HG02981 (cell line): ENCODE measurements at regions not wholly inside any gene's neighbourhood (a gene's known extent, or its start where the extent isn't known, plus 50 kb on each side); places are given as distances from the start of the nearest gene placed in this dataset.

Source experiments
- ATAC-seq: cut with Tn5 transposase; IDR thresholded peaks from one replicate; pipeline ENCODE4 v1.9.1; 2021; ENCODE audit warnings: mild to moderate bottlenecking, moderate library complexity; ENCODE audit not compliant: unreplicated experiment

DNA sequence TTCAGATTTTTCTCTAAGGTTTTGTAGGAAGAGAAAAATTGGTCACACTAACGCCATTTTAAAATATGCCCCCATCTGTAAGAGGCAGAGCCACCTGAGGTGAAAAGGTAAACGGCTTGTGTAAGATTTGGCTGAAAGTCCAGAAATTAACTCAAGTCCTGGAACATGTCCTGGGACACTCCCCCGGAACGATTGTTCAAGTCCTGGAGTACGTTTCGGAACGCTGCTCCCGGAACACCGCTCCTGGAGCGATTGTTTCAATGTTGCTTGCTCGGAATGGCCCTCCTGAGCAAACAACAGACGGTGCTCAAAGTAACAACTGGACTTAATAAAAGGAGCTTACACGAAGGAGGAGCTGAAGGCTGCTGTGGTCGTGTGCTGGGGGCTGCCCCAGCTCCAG, 796.5 kb upstream of the SLIT2 start:
- no peak for ATAC-seq

DNA sequence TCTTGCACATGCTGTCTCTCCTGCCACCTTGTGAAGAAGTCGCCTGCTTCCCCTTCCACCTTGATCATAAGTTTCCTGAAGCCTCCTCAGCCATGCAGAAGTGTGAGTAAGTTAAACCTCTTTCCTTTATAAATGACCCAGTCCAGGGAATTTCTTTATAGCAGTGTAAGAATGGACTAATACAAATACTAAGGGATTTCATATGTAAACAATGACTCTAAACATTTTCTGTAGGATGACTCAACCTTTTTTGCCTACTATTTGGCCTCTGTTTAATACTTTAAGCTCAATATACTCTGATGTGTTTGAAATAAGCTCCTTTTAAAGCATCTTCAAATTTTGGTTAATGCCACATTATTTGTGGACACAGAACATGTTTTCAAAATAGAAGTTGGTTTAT, 813.5 kb upstream of the SLIT2 start:
- no peak for ATAC-seq

DNA sequence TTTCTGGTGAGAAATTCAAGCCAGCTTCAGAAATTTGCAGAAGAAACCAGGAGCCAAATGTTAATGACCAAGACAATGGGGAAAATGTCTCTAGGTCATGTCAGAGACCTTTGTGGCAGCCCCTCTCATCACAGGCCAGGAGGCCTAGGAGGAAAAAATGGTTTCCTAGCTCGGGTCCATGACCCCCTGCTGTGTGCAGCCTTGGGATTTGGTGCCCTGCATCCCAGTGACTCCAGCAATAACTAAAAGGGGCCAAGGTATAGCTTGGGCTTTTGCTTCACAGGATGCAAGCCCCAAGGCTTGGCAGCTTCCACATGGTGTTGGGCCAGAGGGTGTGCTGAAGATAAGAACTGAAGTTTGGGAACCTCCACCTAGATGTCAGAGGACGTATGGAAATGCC, 814.7 kb upstream of the SLIT2 start:
- no peak for ATAC-seq

DNA sequence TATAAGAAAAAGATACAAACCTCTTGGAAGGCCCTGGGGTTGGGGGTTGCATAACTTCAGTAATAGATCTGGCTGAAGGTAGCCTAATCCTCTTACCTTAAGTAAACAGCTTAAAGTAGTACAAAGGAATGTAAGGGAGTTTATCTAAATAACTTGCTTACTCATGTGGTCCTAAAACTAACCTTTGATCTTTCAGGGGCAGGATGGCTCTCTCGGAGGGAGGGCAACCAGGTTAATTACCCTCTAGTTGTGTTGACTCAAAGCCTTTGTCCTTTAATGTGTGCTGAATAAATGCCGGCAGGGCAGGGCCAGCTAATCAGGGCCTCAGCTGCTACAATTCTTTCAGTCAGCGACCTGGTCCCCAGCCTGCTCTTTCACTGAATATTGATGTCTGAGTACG, 822.0 kb upstream of the SLIT2 start:
- ATAC-seq: no peak

DNA sequence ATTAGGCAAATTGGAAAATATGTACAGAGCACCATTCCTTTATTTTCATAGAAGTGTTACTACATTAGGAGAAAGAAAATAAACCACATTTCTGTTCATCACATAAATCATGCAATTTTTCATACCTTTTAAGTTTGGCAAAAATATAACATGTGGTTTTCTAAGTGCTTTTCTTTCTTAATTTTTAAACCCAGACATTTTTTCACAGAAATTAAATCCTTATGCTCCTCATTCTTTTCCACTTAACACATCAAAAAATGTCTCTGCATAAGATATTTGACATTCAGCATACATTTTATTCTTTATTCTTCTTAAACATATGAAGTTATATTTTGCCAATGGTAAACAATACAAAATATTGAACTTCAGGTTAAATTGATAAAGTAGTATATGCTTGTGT, 826.6 kb upstream of the SLIT2 start:
- no peak for ATAC-seq

DNA sequence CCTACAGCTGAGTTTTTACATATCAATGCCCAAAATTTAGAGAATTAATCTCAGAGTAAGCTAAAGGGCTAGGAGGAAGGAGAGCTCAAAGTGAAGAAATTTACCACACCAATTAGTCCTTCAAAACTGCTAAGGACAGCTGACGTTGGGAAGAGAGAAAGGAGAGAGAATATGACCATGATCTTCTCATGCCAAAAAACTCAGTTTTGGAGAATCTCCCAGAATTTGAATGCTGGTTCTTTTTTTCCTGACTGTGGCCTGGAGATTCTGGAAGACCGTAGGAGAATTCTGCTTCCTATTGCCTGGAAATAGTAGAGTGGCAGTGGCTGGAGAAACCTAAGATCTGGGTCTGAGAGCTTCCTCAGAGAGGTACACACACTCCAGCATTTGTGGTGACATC, 834.4 kb upstream of the SLIT2 start:
- ATAC-seq: no peak

DNA sequence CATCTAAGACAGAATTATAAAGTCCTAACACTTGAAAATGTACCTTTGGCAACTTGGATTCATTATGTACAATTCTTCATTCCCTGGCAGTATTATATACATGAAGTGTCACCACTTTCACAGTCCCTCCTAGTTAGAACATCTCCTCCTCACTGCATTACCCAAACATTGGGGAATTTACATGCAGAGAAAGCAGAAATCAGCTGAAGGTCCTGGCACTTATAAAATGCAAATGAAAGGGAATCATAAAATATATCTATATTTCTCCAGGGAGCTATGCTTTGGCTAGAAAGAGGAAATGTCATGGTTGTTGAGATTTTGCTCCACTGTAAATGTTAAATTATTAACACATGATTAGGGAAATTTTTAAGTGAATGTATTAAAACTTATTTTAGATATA, 835.6 kb upstream of the SLIT2 start:
- ATAC-seq: no peak

DNA sequence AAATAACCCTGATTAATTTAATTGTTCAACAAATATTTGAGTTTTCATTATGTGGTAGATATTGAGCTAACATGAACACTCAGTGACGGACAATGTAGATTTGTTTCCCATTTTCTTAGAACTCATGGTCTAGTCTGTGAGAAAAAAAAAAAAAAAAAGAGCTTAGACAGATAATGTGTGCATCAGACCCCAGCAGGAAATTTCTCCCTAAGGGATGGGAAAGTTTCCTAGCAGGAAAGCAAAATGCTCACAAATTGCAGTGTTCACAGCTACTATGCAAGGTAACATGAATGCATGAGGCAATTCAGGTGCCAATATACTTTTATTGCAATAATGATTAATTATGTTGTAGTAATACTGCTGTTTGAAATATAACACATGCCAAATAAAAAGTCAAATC, 843.2 kb upstream of the SLIT2 start:
- ATAC-seq: no peak

DNA sequence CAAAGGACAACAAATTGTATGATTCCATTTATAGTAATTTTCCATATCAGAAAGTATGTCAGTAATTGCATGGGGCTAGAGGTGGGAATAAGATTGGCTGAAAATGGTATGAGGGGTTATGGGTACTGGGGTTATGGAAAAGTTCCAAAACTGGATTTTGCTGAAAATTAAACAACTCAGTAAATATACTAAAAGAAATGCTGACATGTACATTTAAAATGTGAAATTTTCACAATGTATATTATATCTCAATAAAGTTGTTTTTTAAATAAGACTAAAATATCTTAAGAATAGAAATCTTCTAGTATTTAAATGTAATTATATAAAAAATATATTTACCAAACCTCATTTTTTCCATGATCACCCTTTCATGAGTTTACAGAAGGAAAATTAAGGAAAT, 844.9 kb upstream of the SLIT2 start:
- ATAC-seq: no peak

DNA sequence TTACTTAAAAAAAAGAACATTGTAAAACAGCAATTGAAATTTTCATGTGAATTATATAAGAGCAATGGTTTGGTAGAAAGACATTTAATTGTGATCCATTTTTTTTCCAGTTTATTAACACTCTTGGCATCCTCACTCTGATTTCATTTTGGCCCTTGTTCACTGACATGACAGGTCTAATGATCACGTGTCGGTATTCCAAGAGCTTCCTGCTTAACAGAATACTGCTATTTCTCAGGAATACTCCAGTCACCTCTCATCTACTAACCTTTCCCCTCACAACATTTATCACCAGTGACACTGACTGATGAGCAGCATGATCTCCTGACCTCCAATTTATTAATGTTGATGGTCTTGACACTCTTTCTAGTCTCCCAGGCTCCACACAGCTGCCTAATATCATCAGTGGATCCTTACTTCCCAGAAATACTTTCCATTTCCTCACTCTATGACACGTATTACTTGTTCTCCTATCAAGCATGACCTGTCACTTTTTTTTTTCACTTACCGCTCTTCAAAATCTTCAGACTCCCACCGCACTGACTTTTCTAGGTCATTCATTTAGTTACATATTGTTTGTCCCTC, 847.8 kb upstream of the SLIT2 start:
- ATAC-seq: no peak

DNA sequence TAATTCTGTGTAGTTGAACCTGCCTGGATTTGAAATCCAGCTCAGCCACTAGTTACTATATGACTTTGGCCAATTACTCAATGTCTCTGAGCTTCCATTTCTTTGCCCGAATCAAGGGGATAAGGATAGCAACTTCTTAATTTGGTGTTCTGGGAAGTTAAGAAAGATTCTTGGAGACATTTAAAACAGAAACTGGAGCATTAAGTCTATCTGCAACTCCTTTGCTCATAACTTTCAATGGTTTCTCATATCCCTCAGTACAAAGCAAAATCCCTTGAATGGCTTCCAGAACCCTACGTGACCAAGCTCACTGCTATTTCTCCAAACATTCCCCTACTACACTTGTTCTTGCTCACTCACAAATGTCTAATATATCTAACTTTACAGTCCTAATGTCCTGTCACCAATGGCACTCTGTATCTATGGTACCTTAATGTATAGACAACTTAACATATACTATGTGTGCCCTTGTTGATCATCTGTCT, 849.1 kb upstream of the SLIT2 start:
- ATAC-seq: no peak

DNA sequence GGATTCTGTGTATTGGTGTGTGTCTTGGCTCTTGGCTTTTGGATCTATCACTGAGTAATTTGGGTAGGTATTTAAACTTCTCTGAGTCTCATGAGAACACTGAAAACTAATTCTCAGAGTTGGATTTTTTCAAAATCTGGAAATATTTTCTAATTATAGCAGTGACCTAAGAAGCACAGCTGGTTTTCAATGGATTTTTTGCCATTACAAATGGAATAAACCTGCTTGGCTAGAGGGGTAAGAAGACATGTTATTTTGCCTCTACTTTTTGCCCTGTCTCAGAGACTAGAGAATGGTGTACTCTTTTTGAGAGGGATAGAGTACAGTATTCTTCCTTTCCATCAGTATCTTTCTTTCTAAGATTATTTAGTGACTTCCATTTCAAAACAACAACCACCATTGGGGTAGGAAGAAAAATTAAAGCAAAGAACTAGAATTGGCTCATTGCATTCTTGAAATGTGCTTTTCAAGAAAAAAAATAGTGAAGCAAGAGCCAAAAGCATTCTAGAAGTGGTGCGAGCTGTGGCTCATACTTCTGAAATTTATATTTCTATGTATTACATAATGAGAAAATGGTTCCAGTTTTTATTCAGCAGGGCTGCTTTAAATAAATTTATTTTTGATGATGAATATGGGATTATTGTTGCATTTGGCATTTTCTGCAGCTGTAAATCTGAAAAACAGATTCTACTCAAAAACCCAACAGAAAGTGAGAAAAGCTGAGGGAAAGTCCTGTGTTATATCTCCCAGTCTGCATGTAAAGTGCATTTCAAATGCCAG, 850.2 kb upstream of the SLIT2 start:
- no peak for ATAC-seq

DNA sequence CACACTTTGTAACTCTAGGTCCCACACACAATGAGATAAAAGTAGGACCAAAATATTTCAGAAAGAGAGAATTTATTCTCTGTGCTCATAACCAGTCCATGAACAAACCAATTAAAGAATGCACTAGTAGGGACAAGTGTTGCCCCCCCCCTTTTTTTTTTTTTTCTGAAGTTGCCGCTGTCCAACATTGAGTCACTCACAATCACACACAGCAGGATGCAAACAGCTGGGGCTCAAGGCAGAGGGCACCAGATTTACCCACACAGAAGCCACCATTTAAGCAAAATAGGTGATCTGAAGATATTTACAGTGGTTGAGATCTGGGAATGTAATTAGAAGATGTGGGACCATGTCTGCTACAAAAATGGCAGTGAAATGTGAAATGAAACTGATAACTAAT, 850.9 kb upstream of the SLIT2 start:
- ATAC-seq: no peak

DNA sequence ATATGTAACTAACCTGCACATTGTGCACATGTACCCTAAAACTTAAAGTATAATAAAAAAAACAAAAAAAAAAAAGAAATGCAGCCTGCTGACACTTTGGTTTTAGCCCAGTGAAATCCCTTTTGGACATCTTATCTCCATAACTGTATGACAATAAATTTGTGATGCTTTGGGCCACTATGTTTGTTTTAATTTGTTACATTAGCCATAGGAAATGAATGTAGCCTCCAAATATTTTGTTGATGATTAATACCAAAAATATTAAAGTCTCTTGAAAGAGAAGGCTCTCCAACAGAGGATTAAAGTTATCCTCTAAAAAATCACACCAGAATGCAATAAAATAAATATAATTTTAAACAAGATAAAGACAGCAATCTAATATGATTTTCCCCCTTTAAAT, 852.7 kb upstream of the SLIT2 start:
- no peak for ATAC-seq

DNA sequence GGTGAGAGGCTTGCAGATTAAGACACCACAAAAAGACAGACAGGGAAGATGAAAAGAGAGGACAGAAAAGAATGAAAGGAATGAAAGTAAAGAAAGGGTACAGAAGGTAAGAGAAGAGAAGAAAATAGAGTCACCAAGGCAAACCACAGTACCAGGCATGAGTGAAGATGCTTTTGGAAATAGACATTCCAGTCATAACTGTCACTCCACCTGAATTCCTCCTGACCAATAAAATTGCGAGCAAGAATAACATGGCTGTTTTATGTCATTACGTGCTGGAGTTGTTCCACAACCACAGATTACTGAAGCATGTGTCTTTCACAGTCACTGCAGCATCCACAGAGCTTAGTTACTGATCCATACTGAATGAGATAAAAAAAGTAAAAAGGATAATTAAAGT, 864.9 kb upstream of the SLIT2 start:
- no peak for ATAC-seq

DNA sequence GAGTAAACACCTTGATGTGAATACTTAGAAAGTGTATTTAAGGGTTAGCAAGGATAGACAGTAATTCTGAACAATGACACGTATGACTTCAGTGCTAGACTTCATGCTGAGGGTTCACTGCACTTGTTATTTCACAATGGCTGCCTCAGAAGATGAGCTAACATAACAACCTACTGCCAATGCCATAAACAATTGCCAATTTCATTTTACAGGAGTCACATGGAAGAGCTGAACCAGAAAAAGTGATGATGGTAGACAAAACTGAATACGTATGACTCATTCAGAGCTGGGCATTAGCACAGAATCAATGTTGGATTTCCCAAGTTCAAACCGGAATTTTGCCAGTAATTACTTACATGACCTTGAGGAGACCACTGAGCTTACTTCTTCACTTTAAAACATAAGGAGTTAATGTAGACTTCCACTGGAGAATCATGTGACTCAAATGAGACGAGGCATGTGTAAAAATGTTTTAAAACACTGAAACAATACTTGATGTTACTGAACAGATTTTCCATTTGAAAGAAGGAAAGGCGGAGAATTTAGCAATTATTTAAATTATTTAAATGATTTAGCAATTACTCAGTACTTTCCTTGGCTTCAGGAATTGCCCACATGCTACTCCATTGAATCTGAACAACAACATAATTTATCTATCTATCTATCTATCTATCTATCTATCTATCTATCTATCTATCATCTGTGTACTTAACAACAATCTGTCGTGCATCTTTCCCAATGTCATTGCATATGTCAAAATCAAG, 868.5 kb upstream of the SLIT2 start:
- no peak for ATAC-seq

DNA sequence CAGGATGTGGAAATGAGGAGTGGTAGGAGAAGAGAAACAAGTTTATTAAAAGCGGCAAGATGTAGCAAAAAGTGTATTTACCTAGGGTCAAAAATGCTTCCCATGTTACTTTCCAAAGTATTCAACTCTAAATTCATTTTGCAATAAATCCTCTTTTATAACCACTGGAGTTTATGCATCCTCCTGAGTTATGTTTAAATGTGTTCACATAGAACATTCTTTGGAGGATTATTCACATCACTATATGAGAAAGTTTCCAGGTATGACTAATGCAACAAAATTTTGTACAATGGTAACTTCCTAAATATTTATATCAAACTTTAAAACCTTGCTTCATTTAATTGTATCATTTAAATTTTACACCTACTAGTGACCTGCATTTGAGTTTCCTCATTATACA, 870.6 kb upstream of the SLIT2 start:
- ATAC-seq: no peak

DNA sequence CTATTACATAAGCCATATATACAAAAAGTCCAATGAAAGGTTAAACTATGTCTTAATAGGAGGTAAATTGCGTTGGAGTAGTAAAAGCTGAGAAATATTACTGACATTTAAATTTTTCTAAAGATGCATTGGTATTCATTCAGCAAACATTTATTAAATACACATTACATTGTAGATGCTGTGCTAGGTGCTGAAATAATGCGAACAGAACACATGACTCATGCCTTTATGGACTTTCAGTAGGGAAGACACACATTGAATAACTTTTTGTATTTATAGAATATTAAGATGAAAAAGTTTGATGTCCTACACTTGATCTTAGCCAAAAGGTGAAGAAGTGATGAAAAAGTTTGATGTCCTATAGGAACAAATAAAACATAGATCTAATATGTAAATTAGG, 871.1 kb upstream of the SLIT2 start:
- ATAC-seq: no peak

DNA sequence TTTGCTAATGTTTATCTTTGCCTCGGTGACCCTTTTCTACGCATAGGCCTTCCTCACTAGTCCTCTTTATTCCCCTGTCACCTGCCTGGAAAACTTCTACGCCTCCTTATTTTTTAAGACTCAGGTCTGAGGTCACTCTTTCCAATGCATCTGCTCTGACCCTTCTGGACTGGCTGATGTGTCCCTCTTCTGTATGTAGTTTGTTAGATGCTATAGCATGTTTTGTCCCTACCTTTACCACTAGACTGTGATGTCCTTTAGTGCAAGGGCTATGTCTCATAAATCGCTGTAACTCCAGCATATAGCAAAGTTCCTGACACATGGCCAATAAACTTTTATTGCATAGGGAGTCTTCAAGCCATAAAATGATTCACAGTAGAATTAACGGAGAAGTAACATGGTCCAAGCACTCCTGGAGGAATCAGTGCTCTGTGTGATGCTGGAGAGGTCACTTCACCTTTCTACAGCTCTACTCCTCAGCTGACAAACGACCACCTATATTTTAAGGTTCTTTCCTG, 872.5 kb upstream of the SLIT2 start:
- ATAC-seq: no peak

DNA sequence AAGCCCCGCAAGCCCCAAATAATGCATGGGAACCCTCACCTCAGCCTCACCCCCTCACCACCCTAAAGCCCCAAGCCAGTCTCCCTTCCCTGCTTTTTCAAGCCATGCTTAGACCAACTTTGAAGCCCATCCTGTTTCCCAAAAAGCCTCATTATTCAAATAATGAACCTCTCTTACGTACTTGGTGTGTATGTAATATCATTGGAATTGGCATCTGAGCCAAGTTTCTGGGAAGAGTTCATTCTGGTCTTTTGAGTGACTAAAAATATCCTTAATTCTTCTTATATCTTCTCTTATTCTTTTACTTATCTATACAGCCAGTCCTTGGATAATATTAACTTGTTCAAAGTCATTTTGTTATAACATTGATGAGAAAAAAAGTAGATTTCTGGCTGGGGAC, 875.8 kb upstream of the SLIT2 start:
- no peak for ATAC-seq

DNA sequence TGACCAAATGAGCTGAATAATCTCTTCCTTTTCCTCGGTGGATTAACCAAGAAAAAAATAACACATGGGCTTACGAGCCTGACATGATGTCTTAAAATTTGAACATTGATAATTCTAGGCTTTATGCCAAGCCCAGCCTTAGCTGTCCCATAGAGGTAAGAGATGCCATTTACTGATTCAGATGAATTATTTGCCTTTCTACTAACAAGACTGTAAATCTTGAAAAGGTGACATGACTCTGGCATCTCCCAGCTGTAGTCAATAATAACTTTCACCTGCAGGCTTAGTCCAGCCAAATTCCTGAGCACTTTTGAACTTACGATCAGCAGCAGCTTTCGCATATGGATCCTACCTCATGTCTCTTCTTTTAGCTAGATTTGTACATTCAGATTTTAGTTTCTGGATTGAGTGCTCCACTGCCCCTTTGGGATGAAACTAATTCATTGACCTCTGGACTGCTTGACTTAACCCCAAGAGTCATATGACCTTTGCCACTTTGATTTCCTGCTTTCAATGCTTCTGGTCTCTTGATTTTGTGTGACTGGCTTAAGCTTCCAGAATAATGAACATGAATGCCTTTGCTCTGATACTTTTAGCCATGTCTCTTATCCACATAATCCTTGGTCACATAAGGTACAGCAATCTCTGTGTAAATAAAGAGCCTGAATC, 876.4 kb upstream of the SLIT2 start:
- no peak for ATAC-seq
